B cell (primary cell): ENCODE measurements at regions not wholly inside any gene's neighbourhood (a gene's known extent, or its start where the extent isn't known, plus 50 kb on each side); places are given as distances from the start of the nearest gene placed in this dataset.

Experiments used
- ATAC-seq: fragments of 200-7000 bp; cut with Tn5 transposase; one replicate; pipeline ENCODE4 v1.10.0; 2021; ENCODE audit warnings: low read depth, mild to moderate bottlenecking, moderate number of reproducible peaks, moderate library complexity
- CTCF ChIA-PET: fragments of 350-600 bp; sonication (Branson Sonifier 250); formaldehyde crosslinking; loops from one replicate; lab custom pipeline; 2021; ENCODE audit warnings: antibody characterized with exemption, inconsistent platforms; lab: Charles Lee
- POLR2A ChIA-PET: fragments of 350-600 bp; sonication (Branson Sonifier 250); formaldehyde crosslinking; loops from one replicate; lab custom pipeline; 2021; ENCODE audit warnings: antibody characterized with exemption; lab: Charles Lee
- DNase-seq: peaks from one replicate; pipeline ENCODE4 v3.0.0; 2013
- H2AFZ ChIP-seq: 2 replicates; pipeline ENCODE4 v1.6.1; 2012; ENCODE audit warnings: mild to moderate bottlenecking, low read depth, low read length; ENCODE audit not compliant: insufficient read depth, poor library complexity, severe bottlenecking
- H3K27ac ChIP-seq, 2 donors: 1 replicate in 1 of 2; 2 replicates in 1 of 2; pipeline ENCODE4 v1.5.1; 2012 to 2013; ENCODE audit warnings: low read length in 2 of 2, mild to moderate bottlenecking in 2 of 2, moderate library complexity in 1 of 2
- H3K27me3 ChIP-seq, 4 experiments: fragments of 200-600 bp in 1 of 4; sonication (generic) in 1 of 4; replicated peaks in 1 of 4; 1 replicate in 2 of 4; 2 replicates in 2 of 4; pipeline versions ENCODE4 v1.6.1 to v1.7.0; 2013 to 2016; ENCODE audit warnings: low read length in 3 of 4, mild to moderate bottlenecking in 2 of 4, mixed read lengths in 1 of 4, moderate library complexity in 1 of 4; ENCODE audit not compliant: insufficient read depth in 4 of 4, control insufficient read depth in 3 of 4; ENCODE audit errors: control extremely low read depth in 1 of 4
- H3K36me3 ChIP-seq, 2 experiments: replicated peaks in 1 of 2; 1 replicate in 1 of 2; 2 replicates in 1 of 2; pipeline versions ENCODE4 v1.6.1 to v1.7.1; 2013; ENCODE audit warnings: low read length in 1 of 2; ENCODE audit not compliant: insufficient read depth in 2 of 2, control insufficient read depth in 1 of 2; ENCODE audit errors: control extremely low read depth in 1 of 2, extremely low read depth in 1 of 2
- H3K4me1 ChIP-seq, 2 donors: fragments of 200-600 bp in 1 of 2; sonication (generic) in 1 of 2; 1 replicate in 1 of 2; 2 replicates in 1 of 2; pipeline versions ENCODE4 v1.5.1 to v1.6.1; 2013 to 2017; ENCODE audit warnings: low read length in 2 of 2; ENCODE audit not compliant: control insufficient read depth in 2 of 2, insufficient read depth in 2 of 2
- H3K4me2 ChIP-seq: replicated peaks from 2 replicates; pipeline ENCODE3; 2012; ENCODE audit warnings: mild to moderate bottlenecking, low read depth, low read length; ENCODE audit not compliant: poor library complexity, severe bottlenecking
- H3K4me3 ChIP-seq, 5 experiments: fragments of 200-600 bp in 1 of 5; sonication (generic) in 1 of 5; 1 replicate in 3 of 5; 2 replicates in 2 of 5; pipeline versions ENCODE4 v1.5.1 to v1.7.0; 2011 to 2016; ENCODE audit warnings: low read length in 4 of 5, mild to moderate bottlenecking in 4 of 5, low read depth in 2 of 5, control low read depth in 1 of 5, moderate library complexity in 1 of 5; ENCODE audit not compliant: insufficient read depth in 1 of 5; ENCODE audit errors: control extremely low read depth in 1 of 5, extremely low read depth in 1 of 5
- H3K79me2 ChIP-seq: fragments of 200-600 bp; sonication (generic); one replicate; pipeline ENCODE4 v1.6.0; 2016; ENCODE audit warnings: low read length; ENCODE audit not compliant: control insufficient read depth, insufficient read depth
- H3K9ac ChIP-seq: fragments of 200-600 bp; sonication (generic); 2 replicates; pipeline ENCODE4 v1.6.1; 2017; ENCODE audit warnings: mild to moderate bottlenecking, low read length, moderate library complexity
- H3K9me3 ChIP-seq, 3 donors: one replicate each; pipeline versions ENCODE4 v1.6.1 to v1.7.1; 2013; ENCODE audit warnings: low read length in 2 of 3; ENCODE audit not compliant: control insufficient read depth in 2 of 3, insufficient read depth in 1 of 3; ENCODE audit errors: control extremely low read depth in 1 of 3
- H4K20me1 ChIP-seq: 2 replicates; pipeline ENCODE4 v1.6.0; 2012; ENCODE audit warnings: mild to moderate bottlenecking, low read length; ENCODE audit not compliant: insufficient read depth, control insufficient read depth, poor library complexity, severe bottlenecking
- H3K27ac Mint-ChIP-seq: one replicate; pipeline ENCODE4 v1.8.0; 2021; ENCODE audit warnings: mixed read lengths
- H3K27me3 Mint-ChIP-seq: one replicate; pipeline ENCODE4 v1.8.0; 2021; ENCODE audit warnings: mixed read lengths
- H3K4me1 Mint-ChIP-seq: one replicate; pipeline ENCODE4 v1.8.0; 2021; ENCODE audit warnings: mixed read lengths
- H3K4me3 Mint-ChIP-seq: one replicate; pipeline ENCODE4 v1.8.0; 2021; ENCODE audit warnings: mixed read lengths
- H3K9me3 Mint-ChIP-seq: one replicate; pipeline ENCODE4 v1.8.0; 2022; ENCODE audit warnings: mixed read lengths; ENCODE audit not compliant: insufficient read depth
- CTCF ChIP-seq: fragments of 200-600 bp; IDR thresholded peaks from one replicate; pipeline ENCODE4 v1.8.0; 2022; ENCODE audit warnings: antibody characterized with exemption, mild to moderate bottlenecking
- EZH2 ChIP-seq: IDR thresholded peaks from 2 replicates; pipeline ENCODE4 v1.6.1; 2012; ENCODE audit warnings: borderline replicate concordance, low read depth, mild to moderate bottlenecking, moderate library complexity, low read length; ENCODE audit not compliant: insufficient read depth, poor library complexity, severe bottlenecking
- WGBS: methylation state at CpG from one replicate; pipeline ENCODE4 v1.1.5; 2013; ENCODE audit warnings: missing lambda C conversion rate; ENCODE audit not compliant: insufficient coverage; 5-methylcytosine and 5-hydroxymethylcytosine counted together
- intact Hi-C: fragments of 100-400 bp; cut with micrococcal nuclease; formaldehyde crosslinking; loops from one replicate; pipeline ENCODE4 v1.10.0; 2022

GRCh38 chr11:80668039-80668438, 1227.2 kb upstream of the TENM4 start:
- H2AFZ ChIP-seq = no peak overlapping the region
- H3K9me3 ChIP-seq = no peaks in the 10 kb centered on the region
- H3K27ac ChIP-seq = no peak overlapping the region
- intact Hi-C loops = no loop called here
- H3K9me3 Mint-ChIP-seq = peaks cover 6% of the 10 kb centered on the region
- H3K4me3 Mint-ChIP-seq = no peak overlapping the region
- H3K27me3 ChIP-seq = no peaks in the 10 kb centered on the region
- DNase-seq (no peak), ATAC-seq (no peak)
- H4K20me1 ChIP-seq = no peaks in the 10 kb centered on the region
- H3K4me1 Mint-ChIP-seq = no peaks in the 10 kb centered on the region
- H3K27ac Mint-ChIP-seq = no peak overlapping the region
- TF ChIP-seq EZH2 (no peak), CTCF (no peak)
- no peaks in the 10 kb centered on the region for H3K36me3 ChIP-seq
- no peak overlapping the region for H3K9ac ChIP-seq
- ChIA-PET POLR2A (no interaction called here), CTCF (no interaction called here)
- H3K27me3 Mint-ChIP-seq = no peaks in the 10 kb centered on the region
- no peak overlapping the region for H3K4me2 ChIP-seq
- WGBS = 90% methylated on average over 5 of the region's 6 CpGs
- no peaks in the 10 kb centered on the region for H3K79me2 ChIP-seq
- no peaks in the 10 kb centered on the region for H3K4me1 ChIP-seq
- H3K4me3 ChIP-seq = no peak overlapping the region

- ChIA-PET CTCF (no interaction called here), POLR2A (no interaction called here)
- ATAC-seq (no peak), DNase-seq (no peak)
- Histone ChIP-seq H3K4me2 (no peak overlapping the region), H3K27ac (no peak overlapping the region), H3K4me3 (no peak overlapping the region), H3K4me1 (no peaks in the 10 kb centered on the region), H2AFZ (no peak overlapping the region), H4K20me1 (no peaks in the 10 kb centered on the region), H3K27me3 (no peaks in the 10 kb centered on the region), H3K9ac (no peak overlapping the region), H3K9me3 (peaks cover 0 to 3% (median 0%) of the 10 kb centered on the region in 3 donors), H3K79me2 (no peaks in the 10 kb centered on the region), H3K36me3 (no peaks in the 10 kb centered on the region)
- H3K27ac Mint-ChIP-seq = no peak overlapping the region
- TF ChIP-seq CTCF (no peak), EZH2 (no peak)
- H3K4me3 Mint-ChIP-seq = no peak overlapping the region
- peaks cover 5% of the 10 kb centered on the region for H3K9me3 Mint-ChIP-seq
- 100% methylated on average over 1 of the region's 2 CpGs for WGBS
- no peaks in the 10 kb centered on the region for H3K4me1 Mint-ChIP-seq
- H3K27me3 Mint-ChIP-seq = no peaks in the 10 kb centered on the region
- intact Hi-C loops = no loop called here
Measured at GRCh38 chr11:80655834-80656233, 1215.0 kb upstream of the TENM4 start.
